ENCODE measurements at regions not wholly inside any gene's neighbourhood (a gene's known extent, or its start where the extent isn't known, plus 50 kb on each side); places are given as distances from the start of the nearest gene placed in this dataset.

DNA sequence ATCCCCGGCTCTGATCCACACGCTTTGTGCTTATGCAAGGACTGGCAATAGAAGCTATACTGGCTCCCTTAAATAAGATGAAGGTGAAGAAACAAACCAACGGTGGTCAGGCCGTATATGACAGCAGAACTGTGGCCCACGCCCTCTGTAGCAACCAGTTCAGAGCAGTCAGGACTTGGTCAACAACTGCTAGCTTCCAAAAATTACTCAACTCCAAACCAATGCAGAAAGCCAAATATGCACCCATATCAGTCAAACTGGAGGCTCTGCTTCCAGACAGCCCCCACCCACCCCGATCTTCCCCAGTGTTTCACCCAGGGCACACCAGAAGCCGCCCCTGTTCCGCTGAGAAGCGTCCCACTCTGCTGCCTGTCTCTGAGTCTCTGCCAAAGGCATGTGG lies 222.3 kb upstream of the MGMT start:
- H3K27ac Mint-ChIP-seq, result no peak overlapping the region
- H3K36me3 Mint-ChIP-seq, result no peaks in the 10 kb centered on the region
- H3K27me3 Mint-ChIP-seq (ENCODE audit: insufficient read depth, low read depth), result peaks cover 3% of the 10 kb centered on the region
- Histone ChIP-seq H4K20me1 (ENCODE audit: low read depth) (no peaks in the 10 kb centered on the region), H3K9ac (no peak overlapping the region), H3K27me3 (no peaks in the 10 kb centered on the region), H3K36me3 (no peaks in the 10 kb centered on the region), H3K4me2 (no peak overlapping the region), H2AFZ (replicated peaks) (no peak overlapping the region), H3F3A (ENCODE audit: low read depth) (no peaks in the 10 kb centered on the region), H3K9me3 (ENCODE audit: low read depth) (no peaks in the 10 kb centered on the region), H3K4me3 (no peak overlapping the region), H3K79me2 (ENCODE audit: low read depth) (no peaks in the 10 kb centered on the region), H3K27ac (no peak overlapping the region), H3K4me1 (no peaks in the 10 kb centered on the region)
- H3K4me3 Mint-ChIP-seq, result no peak overlapping the region
- H3K9me3 Mint-ChIP-seq, result no peaks in the 10 kb centered on the region
- no peaks in the 10 kb centered on the region for H3K4me1 Mint-ChIP-seq
- TF ChIP-seq, protein P1, sequence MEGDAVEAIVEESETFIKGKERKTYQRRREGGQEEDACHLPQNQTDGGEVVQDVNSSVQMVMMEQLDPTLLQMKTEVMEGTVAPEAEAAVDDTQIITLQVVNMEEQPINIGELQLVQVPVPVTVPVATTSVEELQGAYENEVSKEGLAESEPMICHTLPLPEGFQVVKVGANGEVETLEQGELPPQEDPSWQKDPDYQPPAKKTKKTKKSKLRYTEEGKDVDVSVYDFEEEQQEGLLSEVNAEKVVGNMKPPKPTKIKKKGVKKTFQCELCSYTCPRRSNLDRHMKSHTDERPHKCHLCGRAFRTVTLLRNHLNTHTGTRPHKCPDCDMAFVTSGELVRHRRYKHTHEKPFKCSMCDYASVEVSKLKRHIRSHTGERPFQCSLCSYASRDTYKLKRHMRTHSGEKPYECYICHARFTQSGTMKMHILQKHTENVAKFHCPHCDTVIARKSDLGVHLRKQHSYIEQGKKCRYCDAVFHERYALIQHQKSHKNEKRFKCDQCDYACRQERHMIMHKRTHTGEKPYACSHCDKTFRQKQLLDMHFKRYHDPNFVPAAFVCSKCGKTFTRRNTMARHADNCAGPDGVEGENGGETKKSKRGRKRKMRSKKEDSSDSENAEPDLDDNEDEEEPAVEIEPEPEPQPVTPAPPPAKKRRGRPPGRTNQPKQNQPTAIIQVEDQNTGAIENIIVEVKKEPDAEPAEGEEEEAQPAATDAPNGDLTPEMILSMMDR (IDR thresholded peaks at IDR 0.05), result no peak
- TF ChIP-seq EZH2 (IDR thresholded peaks at IDR 0.05) (no peak), EZH2phosphoT487 (IDR thresholded peaks at IDR 0.05) (no peak)
- no peak for DNase-seq (ENCODE audit: low spot score)

DNA sequence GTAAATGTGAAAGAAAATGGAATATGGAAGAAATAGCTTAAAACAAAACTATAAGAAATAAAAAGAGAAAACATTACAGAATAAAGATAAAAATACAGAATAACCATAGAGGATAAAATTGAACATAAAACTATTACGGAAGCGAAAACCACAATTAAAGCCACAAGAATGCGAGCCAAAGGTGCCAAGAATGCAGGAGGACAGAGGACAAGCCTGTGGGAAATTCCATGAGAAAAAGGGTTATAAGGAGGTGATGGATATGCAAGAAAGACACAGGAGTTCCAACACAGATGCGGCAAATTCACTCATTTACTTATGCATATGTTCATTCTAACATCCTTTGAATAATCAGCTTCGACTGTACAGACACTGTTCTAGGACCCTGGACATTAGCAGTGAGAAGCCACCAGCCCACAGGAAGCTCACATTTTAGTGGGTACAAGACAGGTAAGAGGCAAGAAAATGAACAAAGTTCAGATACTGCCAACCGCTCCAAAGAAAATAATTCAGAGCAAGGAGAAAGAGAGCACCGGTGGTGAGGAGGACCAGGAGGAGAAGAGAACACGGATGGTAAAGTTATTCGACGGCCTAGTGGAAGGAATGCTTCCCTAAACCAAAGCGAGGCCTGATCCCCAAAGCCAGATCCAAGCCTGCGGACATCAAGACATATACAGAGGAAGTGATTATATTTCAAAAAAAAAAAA lies 213.7 kb upstream of the MGMT start:
- H3K27me3 Mint-ChIP-seq (ENCODE audit: insufficient read depth, low read depth), result peaks cover 2% of the 10 kb centered on the region

DNA sequence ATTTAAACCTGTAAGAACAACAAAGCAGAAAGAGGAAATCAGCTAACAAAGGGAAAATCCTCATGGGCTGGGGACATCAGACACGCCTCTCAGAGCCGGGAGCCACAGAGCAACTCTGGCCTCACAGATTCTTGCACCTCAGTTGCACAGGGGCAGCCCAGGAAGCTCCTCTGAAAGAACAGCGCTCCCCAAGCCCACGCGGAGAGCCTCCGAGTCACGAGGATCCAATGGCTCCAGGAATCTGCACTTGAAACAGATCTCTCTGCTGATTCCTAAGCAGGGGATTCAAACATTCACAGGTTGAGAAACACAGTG lies 213.2 kb upstream of the MGMT start:
- no peaks in the 10 kb centered on the region for H3K4me1 ChIP-seq
- DNase-seq (ENCODE audit: low spot score), result no peak
- Mint-ChIP-seq H3K27ac (no peak overlapping the region), H3K36me3 (no peaks in the 10 kb centered on the region), H3K4me3 (no peak overlapping the region), H3K9me3 (no peaks in the 10 kb centered on the region), H3K4me1 (no peaks in the 10 kb centered on the region), H3K27me3 (ENCODE audit: insufficient read depth, low read depth) (peaks cover 2% of the 10 kb centered on the region)
- H4K20me1 ChIP-seq (ENCODE audit: low read depth), result no peaks in the 10 kb centered on the region
- no peak overlapping the region for H3K4me2 ChIP-seq
- no peaks in the 10 kb centered on the region for H3K9me3 ChIP-seq (ENCODE audit: low read depth)
- no peaks in the 10 kb centered on the region for H3K36me3 ChIP-seq
- no peak overlapping the region for H3K4me3 ChIP-seq
- H3F3A ChIP-seq (ENCODE audit: low read depth), result no peaks in the 10 kb centered on the region
- H2AFZ ChIP-seq (replicated peaks), result no peak overlapping the region
- no peaks in the 10 kb centered on the region for H3K79me2 ChIP-seq (ENCODE audit: low read depth)
- H3K27ac ChIP-seq, result no peak overlapping the region
- no peaks in the 10 kb centered on the region for H3K27me3 ChIP-seq
- no peak overlapping the region for H3K9ac ChIP-seq
- no peak for TF ChIP-seq EZH2phosphoT487 (IDR thresholded peaks at IDR 0.05)
- TF ChIP-seq EZH2 (IDR thresholded peaks at IDR 0.05), result no peak
- TF ChIP-seq, protein P1 (IDR thresholded peaks at IDR 0.05), result no peak

More for the DNA sequence above, 213.7 kb upstream of the MGMT start:
- Histone ChIP-seq H3K9ac (no peak overlapping the region), H3K79me2 (ENCODE audit: low read depth) (no peaks in the 10 kb centered on the region), H3K36me3 (no peaks in the 10 kb centered on the region), H4K20me1 (ENCODE audit: low read depth) (no peaks in the 10 kb centered on the region), H3F3A (ENCODE audit: low read depth) (no peaks in the 10 kb centered on the region), H3K4me2 (no peak overlapping the region), H3K27me3 (no peaks in the 10 kb centered on the region), H3K4me3 (no peak overlapping the region), H2AFZ (replicated peaks) (no peak overlapping the region), H3K27ac (no peak overlapping the region), H3K4me1 (no peaks in the 10 kb centered on the region), H3K9me3 (ENCODE audit: low read depth) (no peaks in the 10 kb centered on the region)
- Mint-ChIP-seq H3K9me3 (no peaks in the 10 kb centered on the region), H3K27ac (no peak overlapping the region), H3K4me1 (no peaks in the 10 kb centered on the region), H3K36me3 (no peaks in the 10 kb centered on the region), H3K4me3 (no peak overlapping the region)
- TF ChIP-seq, protein P1 (IDR thresholded peaks at IDR 0.05), result no peak
- no peak for TF ChIP-seq EZH2 (IDR thresholded peaks at IDR 0.05)
- no peak for TF ChIP-seq EZH2phosphoT487 (IDR thresholded peaks at IDR 0.05)
- no peak for DNase-seq (ENCODE audit: low spot score)
